ENCODE measurements at regions not wholly inside any gene's neighbourhood (a gene's known extent, or its start where the extent isn't known, plus 50 kb on each side); places are given as distances from the start of the nearest gene placed in this dataset.

DNA sequence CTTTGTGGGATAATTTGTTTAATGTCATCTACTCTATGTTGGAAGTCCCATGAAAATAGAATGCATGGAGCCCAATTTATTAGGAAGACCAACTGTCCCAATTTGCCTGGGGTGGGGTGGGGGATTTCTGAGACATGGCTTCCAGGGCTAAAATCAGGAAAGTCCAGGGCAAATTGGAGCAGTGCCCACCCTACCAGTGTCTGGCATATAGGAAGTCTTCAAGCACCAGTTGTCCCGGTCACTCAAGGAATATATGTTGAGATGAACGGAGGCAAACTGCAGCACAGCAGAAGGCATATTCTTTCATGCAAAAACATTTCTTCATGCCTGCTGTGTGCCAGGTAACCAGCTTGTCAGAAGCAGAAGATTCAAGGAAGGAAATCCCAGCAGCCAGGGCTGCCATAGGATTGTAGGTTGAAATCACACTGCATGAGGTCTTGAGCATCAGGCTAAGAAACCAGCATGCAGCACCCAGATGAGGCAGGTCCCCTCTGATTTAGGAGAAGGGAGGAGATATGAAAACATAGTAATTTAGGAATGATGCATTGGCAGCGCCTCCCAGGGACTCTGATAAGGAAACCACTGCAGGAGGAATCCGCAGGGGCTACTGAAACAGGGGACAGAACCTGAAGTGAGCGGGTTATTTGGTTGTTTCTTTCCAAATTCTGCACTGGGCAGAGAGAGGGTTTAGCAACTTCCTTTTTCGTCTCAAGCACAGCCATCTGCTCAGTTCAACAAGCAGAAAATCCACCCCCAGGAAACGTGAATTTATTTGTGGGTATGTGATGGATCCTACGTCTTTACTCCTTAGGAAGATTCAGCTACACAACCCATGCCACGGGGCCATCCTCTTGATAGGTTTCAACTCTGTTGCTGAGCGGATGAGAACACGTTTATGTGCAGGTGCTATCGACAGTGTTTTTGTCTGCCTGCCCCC is 112.6 kb upstream of the CPEB4 start:
- H3K4me3 ChIP-seq = no peak overlapping the region
- H3K27ac ChIP-seq = peak overlapping the region in 1 of 21 experiments; percentile 21

DNA sequence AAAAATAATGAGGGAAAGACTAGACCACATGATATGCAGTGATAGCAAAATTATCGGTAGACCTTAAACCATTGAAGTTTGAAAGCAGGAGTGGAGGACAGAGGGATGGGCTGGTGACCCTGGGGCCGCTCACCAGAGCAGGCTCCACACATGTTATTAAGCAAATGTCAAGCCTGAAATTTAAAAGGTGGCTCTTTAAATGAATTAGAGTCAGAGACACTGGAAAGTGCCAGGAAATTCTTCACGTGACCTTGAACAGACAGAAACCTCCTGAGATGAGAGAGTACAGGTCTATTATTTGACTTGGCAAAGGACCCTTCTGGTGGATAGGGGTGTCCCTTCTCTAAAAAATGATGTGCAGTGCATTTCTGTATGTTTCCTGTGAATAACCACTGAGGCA is 111.0 kb upstream of the CPEB4 start:
- Histone ChIP-seq H3K4me3 (no peak overlapping the region), H3K27ac (no peak overlapping the region)

DNA sequence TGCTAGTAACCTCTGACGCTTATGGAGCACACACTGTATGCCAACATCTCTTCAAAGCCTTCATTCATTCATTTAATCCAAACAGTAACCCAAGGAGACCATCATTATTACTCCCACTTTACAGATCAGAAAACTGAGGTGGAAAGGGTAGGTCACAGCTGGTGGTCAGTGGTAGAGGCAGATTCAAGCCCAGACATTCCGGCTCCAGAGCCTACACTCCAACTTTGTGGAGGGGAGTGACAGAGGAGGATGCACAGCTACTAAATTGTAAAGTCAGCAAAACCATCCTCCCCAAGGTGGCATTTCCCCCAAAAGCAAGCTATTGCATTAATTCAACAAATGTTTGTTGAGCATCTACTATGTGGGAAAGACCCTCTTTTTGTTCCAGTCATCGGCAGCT is 110.5 kb upstream of the CPEB4 start:
- no peak overlapping the region for H3K4me3 ChIP-seq
- no peak overlapping the region for H3K27ac ChIP-seq

DNA sequence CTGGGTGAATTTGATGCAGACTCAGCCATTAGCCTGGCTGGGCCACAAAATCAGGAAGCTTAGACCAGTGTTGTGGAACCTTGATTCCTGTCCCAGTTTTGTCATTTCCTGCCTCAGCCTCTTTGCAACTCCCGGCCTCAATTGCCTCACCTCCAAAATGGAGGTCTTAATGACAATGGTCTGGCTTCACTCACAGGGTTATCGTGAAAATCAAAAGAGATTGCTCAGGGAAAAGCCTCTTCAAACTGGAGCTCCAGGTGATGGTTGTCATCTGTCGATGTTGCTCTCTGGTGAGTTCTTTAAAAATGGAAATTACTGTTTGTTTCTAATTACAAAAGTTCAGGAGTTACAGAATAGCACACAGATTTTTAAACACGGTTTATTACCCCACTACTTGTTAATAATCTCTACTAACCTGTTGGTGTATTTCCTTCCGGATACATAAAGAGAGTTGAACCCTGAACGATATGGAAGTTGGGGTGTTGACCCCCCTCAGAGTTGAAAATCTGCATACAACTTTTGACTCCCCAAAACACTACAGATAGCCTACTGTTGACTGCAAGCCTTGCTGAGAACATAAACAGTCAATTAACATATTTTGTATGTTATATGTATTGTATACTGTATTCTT is 109.9 kb upstream of the CPEB4 start:
- Histone ChIP-seq H3K4me3 (no peak overlapping the region), H3K27ac (no peak overlapping the region)

DNA sequence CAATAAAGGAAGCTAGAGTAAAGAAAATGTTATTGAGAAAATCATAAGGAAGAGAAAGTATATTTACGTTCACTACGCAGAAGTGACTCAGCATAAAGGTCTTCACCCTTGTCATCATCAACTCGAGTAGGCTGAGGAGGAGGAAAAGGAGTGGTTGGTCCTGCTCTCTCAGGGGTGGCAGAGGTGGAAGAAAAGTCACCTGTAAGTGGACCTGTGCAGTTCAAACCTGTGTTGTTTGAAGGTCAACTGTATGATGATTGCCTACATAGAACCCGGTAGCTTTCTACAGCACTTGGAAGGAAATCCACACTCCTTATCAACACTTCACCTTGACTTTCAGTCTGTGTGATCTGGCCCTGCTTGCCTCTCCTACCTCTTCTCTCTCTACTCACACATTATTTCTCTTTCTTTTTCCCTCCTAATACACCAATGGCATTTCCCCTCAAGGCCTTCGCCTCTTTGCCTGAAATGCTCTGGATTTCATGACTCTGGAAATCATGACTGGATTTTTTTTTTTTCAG is 109.3 kb upstream of the CPEB4 start:
- Histone ChIP-seq H3K4me3 (no peak overlapping the region), H3K27ac (no peak overlapping the region)

DNA sequence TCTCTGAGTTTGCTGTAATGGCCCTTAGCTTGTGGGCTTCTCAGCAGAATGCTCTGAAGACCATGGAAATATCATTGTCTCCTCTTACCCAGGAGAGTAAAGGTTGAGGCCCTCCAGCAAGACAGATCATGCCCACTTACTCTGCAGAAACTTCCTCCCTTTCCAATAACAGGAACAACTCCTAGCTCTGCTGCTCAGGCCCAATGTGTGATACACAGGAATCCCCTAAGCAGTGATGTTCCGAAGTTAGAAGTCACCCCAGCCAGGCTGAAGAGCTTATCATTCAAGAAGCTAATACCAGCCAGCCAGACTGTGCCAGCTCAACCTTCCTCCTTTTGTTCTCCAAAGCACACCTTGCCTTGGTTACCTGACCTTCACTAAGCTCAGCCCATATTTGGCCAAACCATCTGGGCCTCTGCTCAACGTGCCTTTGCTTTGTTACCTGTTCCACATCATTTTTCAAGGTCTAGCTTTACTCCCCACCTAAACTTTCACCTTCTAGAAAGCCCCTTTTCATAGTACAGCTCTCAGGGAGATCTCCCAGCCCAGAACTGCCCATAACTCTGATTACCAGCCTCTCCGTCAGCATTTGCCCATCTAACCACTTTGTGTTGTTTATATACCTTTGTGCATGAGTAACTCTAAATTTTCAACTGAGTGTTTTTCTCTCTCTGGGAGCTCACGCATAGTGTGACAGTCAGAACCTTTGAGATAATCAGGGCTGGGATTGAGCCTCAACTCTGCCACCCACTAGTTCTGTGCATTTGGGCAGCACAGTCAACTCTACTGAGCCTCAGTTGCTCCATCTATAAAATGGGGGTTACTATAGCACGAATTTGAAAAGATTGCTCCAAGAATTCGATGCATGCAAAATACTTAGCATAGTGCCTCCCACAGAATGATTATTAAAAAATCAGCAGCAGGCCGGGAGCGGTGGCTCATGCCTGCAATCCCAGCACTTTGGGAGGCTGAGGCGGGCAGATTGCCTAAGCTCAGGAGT is 107.6 kb upstream of the CPEB4 start:
- Histone ChIP-seq H3K27ac (peak overlapping the region in 12 of 21 experiments; percentile 9 to 92 (median 82)), H3K4me3 (no peak overlapping the region)

DNA sequence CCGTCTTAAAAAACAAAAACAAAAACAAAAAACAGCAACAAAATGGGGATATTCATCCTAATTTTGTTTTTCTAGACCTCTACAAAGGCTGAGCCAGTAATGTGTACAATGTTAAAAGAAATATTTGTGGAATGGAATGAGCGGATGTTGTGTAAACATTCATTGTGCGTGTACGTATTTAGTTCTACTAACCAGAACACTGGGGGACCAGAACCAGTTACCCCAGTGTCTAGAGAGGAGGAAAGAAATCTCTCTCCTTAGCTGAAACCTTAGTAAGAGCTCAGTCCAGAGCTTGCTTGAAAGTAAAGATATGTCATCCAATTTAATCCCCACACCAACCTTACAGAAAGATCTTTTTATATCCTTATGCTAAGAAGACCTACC is 106.7 kb upstream of the CPEB4 start:
- no peak overlapping the region for H3K4me3 ChIP-seq
- H3K27ac ChIP-seq = peak overlapping the region in 20 of 21 experiments; percentile 19 to 92 (median 80)

DNA sequence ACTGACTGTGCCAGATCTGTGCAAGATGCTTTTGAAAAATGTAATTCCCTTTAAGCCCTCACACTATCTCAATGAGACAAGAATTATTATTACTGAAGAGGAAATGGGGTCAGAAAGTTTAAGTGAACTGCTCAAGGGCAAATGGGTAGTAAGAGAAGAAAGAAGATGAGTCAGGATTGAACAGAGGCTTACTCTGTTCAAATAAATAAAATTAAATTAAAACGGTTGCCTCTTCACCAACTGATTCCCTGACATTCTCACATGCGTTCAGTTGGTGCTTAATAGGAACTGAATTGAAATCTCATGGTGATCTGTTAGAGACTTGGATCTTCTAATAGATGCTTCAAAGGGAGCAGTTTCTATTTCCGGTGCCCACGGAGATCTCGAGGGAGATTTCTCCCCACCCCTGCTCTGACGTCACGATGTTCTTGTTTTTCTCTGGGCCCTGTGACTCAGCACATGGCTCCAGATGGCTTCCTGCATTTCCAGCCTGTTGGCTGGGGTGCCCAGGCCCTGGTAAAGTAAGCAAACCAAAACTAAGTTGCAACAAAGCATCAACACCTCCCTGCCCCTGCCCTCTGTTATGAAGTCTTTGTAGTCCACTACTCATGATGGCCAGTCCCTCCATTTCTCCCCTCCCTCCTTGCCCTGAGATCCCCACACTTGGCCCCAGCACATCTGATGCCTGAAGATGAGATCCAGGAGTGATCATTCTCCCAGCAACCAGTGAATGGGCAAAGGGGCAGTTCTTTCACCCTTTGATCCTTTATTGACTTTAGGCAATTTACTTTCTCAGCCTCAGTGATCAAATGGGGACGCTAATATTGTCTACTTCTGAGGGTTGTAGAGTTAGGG is 106.1 kb upstream of the CPEB4 start:
- Histone ChIP-seq H3K27ac (peak overlapping the region; percentile 19 to 92 (median 80)), H3K4me3 (no peak overlapping the region)

DNA sequence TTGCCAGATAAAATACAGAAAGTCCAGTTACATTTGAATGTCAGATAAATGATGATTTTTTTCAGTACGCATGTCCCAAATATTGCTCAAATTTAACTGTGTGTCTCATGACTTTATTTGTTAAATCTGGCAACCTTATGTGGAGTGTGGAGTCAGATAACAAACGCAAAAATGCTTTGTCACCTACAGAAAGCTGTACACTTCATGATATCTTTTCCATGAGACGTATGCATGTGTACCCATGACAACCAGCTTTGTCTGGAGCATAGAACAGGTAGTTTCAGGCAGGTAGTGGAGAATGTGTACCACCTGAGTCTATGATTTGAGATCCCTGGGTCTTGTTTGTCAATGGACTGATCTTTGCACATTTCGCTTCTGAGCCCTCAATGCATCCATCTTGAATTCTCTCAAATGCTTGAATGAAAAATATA is 105.5 kb upstream of the CPEB4 start:
- Histone ChIP-seq H3K27ac (peak overlapping the region in 19 of 21 experiments; percentile 19 to 92 (median 80)), H3K4me3 (no peak overlapping the region)

DNA sequence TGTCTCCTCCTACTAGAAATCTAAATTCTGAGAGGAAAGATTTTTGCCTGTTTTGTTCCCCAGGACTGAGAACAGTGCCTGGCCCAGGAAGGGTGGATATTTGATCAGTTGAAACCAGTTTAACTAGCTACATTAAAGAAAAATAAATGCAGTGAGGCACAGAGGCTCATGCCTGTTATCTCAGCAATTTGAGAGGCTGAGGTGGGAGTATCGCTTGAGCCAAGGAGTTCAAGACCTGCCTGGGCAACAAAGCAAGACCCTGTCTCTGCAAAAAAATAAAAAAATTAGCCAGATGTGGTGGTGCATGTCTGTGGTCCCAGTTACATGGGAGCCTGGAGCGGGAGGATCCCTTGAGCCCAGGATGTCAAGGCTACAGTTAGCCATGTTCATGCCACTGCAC is 104.8 kb upstream of the CPEB4 start:
- H3K27ac ChIP-seq = peak overlapping the region in 10 of 21 experiments; percentile 8 to 92 (median 84)
- H3K4me3 ChIP-seq = no peak overlapping the region

DNA sequence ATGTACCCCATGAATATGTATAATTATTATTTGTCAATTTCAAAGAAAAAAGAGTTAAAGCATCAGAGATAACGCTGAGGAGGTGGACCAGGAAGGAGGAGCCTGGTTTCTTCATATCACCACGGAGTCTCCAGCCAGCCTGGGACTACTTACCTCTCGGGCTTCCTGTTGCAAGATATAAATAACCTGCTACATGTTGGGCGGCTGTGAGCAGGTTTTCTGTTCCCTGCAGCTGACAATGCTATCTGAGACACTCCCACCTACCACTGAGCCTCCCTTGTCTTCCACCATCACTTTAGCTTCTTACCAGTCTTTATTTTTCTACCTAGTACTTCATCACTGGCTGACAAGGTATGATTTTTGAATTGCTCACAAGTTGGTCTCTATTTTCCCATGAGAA is 102.7 kb upstream of the CPEB4 start:
- Histone ChIP-seq H3K27ac (no peak overlapping the region), H3K4me3 (no peak overlapping the region)

DNA sequence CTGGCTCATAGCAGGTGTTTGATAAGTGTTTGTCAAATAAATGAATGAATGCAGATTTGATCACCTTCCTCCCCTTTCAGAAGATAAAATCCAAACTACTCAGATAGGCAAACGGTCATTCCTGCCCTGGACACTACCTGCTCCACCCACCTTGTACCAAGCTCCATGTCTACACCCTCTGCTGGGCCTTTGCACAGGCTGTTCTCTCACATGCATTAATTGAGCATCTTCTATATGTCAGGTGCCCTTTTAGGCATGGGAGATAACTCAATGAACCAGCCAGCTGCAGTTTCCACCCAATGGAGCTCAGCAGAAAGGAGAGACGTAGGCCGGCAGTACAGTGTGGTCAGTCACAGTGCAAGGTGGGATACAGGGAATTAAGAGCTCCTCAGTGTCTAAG is 102.3 kb upstream of the CPEB4 start:
- Histone ChIP-seq H3K27ac (no peak overlapping the region), H3K4me3 (no peak overlapping the region)

DNA sequence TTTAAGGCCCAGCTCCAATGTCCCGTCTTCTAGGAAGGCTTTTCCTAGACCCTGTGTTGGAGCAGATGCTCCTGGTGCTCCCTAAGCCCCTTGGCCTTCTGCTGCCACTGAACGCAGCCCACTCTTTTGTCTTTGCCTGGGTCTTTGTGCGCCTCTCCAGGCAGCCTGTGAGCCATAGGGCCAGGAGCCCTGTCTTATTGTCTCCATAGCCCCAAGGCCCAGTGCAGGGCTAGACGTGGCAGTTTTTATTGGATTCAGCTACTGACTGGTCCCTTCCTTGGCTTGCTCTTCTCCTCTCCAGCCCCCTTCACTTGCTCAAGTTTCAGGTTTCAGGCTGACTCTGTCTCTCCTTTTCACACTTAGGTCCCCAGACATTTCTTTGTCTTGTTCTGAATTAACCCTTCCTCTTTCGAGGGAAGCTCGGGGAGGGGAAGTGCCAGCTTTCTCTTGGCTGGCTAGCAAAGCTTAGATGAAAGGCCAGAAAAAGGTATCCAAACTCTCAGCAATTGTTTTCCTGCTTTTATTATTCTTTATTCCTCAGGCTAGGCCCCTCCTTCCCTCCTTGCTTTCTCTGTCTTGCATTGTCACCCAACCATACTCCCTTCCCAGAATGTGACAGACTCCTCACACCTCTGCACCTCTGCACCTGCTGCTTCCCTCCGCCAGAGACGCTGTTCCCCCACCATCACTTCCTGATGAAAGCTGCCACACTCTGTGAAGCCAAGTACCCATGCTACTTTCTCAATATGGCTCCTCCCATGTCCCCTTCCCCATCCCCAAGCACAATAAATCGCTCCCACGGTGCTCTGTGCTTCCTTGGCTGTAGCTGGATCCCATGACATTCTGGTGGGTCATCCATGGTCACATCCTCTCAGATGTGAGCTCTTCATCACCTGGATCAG is 101.6 kb upstream of the CPEB4 start:
- Histone ChIP-seq H3K27ac (no peak overlapping the region), H3K4me3 (no peak overlapping the region)

DNA sequence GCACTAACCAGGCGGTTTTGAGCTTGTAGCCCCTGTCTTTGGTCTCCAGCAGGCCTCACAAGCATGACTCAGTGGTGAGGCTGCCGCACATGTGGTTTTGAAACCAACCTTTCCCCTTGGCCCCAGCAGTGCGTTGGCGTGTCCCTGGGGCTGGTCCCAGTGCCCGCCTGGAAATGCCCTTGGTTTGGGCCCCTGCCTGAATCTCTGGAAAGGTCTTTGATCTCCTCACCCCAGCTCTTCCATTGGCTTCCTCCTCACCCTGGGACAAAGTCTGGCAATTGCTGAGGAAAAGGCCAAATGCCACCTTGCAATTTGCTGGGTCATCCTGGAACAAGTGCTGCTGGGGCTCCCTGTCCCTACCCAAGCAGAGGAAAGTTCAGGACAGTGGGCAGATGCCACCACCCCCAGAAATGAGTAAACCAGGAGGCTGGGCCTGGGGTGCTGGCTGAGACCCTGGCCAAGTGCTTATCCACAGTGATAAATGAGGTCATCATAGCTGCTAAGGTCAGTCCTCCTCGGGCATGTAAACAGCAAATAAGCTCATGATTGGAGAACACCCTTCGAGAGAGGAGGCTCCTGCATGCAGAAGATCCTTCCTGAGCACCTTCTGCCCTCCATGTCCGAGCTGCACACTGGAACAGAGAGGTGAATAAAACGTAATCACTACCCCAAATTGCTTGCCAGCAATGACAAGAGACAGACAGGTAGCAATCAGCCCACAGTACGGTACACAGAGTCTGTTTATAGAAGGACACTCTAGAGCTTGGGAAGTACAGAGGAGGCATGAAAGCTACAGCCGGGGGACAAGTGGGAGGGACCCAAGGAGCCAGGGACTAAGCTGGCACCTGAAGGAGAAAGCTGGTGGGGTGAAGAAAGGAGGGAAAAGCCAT is 98.9 kb upstream of the CPEB4 start:
- Histone ChIP-seq H3K27ac (peak overlapping the region in 5 of 21 experiments; percentile 6 to 37 (median 17)), H3K4me3 (no peak overlapping the region)

DNA sequence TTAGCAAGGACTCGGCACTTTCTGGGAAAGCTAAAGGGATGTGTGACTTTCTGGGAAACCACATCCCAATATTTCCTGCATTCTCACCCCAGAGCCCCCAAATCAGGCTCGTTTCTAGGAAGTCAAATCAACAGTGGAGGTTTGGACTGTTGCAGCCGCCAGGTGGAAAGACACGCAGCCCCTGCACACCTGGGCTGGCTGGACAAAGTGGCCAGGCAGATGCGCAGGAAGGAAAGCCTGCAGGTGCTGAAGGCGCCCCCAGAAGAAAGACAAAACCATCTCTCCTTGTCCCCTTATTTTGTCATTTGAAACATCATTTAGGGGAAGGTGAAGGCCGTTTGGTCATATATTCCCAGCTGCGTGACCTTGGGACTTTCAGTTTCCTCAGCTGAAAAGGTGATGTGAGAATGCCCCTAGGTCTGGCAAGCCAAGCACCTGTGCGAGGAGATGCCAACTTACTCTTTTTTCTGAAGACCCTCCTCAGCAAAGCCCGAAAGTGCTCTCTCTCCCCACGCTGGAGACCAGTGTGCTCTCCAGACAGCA is 97.9 kb upstream of the CPEB4 start:
- Histone ChIP-seq H3K4me3 (no peak overlapping the region), H3K27ac (no peak overlapping the region)

DNA sequence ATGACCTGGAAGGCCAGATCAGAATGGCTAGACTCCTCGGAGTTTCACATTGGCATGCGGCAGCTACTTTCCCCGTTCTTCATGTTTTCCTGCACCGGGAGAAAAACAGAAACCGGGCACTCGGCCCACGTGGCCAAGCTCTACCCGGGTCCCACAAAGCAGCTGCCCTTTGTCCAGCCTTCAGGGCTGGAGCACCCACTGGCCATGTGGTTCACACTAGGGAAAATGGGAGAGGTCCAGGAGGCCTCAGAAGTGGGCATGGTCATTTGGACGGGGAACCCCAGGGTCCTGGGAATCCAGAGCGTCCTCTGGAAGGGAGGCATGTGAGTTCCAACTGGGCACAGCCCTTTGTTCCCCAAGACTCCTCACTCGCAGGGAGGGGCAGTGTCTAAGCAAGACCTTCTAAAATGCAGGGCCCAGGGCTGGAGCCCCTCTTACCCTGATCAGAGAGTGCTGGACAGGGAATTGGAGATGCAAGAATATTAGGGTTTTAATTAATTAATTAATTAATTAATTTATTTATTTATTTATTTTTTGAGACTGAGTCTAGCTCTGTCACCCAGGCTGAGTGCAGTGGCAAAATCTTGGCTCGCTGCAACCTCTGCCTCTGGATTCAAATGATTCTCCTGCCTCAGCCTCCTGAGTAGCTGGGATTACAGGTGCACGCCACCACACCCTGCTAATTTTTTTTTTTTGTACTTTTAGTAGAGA is 97.2 kb upstream of the CPEB4 start:
- Histone ChIP-seq H3K4me3 (no peak overlapping the region), H3K27ac (no peak overlapping the region)
